Esophagus muscularis mucosa (tissue), 4 donors: ENCODE measurements at regions not wholly inside any gene's neighbourhood (a gene's known extent, or its start where the extent isn't known, plus 50 kb on each side); places are given as distances from the start of the nearest gene placed in this dataset.

ENCODE experiments used
- DNase-seq: peaks from one replicate; pipeline ENCODE4 v3.0.0-alpha.2; 2017; ENCODE audit errors: extremely low spot score
- H3K27ac ChIP-seq, 4 donors: fragments of 200-600 bp; sonication (generic); replicated peaks in 1 of 4; 1 replicate in 3 of 4; 2 replicates in 1 of 4; pipeline ENCODE4 v1.5.1; 2016 to 2019; ENCODE audit warnings: mild to moderate bottlenecking in 1 of 4
- H3K27me3 ChIP-seq, 4 donors: fragments of 200-600 bp; sonication (generic); one replicate each; pipeline versions ENCODE4 v1.5.1 to v1.6.0; 2016 to 2019
- H3K36me3 ChIP-seq, 4 donors: fragments of 200-600 bp; sonication (generic); one replicate each; pipeline ENCODE4 v1.5.1; 2016 to 2019
- H3K4me1 ChIP-seq, 4 donors: fragments of 200-600 bp; sonication (generic); one replicate each; pipeline ENCODE4 v1.5.1; 2016 to 2019
- H3K4me3 ChIP-seq, 4 donors: fragments of 200-600 bp; sonication (generic); 1 replicate in 2 of 4; 2 replicates in 2 of 4; pipeline ENCODE4 v1.5.1; 2016 to 2019; ENCODE audit warnings: mild to moderate bottlenecking in 4 of 4, moderate library complexity in 1 of 4
- H3K9me3 ChIP-seq, 4 donors: fragments of 200-600 bp; sonication (generic); 1 replicate in 3 of 4; 2 replicates in 1 of 4; pipeline ENCODE4 v1.5.1; 2016 to 2019
- EP300 ChIP-seq: sonication (generic); formaldehyde crosslinking; IDR thresholded peaks from one replicate; pipeline ENCODE4 v1.6.1; 2017; ENCODE audit warnings: antibody characterized with exemption
- POLR2A ChIP-seq: fragments of 450-650 bp; IDR thresholded peaks from one replicate; pipeline ENCODE4 v1.6.1; 2017; ENCODE audit warnings: antibody characterized with exemption, moderate library complexity, mild to moderate bottlenecking, low read depth
- POLR2AphosphoS5 ChIP-seq, 2 donors: sonication (generic); formaldehyde crosslinking; IDR thresholded peaks; one replicate each; pipeline ENCODE4 v1.6.1; 2017; ENCODE audit warnings: antibody characterized with exemption in 2 of 2
- WGBS: methylation state at CpG from one replicate; pipeline ENCODE4 v1.1.5; 2018; 5-methylcytosine and 5-hydroxymethylcytosine counted together
- intact Hi-C: fragments of 100-400 bp; cut with DNase I; formaldehyde crosslinking; loops from one replicate; pipeline ENCODE4 v1.15.1; 2023
- TF ChIP-seq, protein P1 (sequence below), 3 experiments: fragments of 200-600 bp in 2 of 3; fragments of 450-650 bp in 1 of 3; sonication (generic) in 2 of 3; IDR thresholded peaks; one replicate each; pipeline ENCODE4 v1.5.1; 2017 to 2019; ENCODE audit warnings: antibody characterized with exemption in 3 of 3, mild to moderate bottlenecking in 2 of 3, moderate library complexity in 1 of 3

GRCh38 chr10:111246136-111246535, 169.3 kb downstream of the ADRA2A start:
- Histone ChIP-seq H3K4me3 (no peak overlapping the region), H3K9me3 (peaks cover 0 to 5% (median 0%) of the 10 kb centered on the region in 4 donors), H3K27me3 (peaks cover 0 to 14% (median 0%) of the 10 kb centered on the region in 4 donors), H3K27ac (no peak overlapping the region), H3K36me3 (no peaks in the 10 kb centered on the region), H3K4me1 (no peaks in the 10 kb centered on the region)
- TF ChIP-seq, protein P1, sequence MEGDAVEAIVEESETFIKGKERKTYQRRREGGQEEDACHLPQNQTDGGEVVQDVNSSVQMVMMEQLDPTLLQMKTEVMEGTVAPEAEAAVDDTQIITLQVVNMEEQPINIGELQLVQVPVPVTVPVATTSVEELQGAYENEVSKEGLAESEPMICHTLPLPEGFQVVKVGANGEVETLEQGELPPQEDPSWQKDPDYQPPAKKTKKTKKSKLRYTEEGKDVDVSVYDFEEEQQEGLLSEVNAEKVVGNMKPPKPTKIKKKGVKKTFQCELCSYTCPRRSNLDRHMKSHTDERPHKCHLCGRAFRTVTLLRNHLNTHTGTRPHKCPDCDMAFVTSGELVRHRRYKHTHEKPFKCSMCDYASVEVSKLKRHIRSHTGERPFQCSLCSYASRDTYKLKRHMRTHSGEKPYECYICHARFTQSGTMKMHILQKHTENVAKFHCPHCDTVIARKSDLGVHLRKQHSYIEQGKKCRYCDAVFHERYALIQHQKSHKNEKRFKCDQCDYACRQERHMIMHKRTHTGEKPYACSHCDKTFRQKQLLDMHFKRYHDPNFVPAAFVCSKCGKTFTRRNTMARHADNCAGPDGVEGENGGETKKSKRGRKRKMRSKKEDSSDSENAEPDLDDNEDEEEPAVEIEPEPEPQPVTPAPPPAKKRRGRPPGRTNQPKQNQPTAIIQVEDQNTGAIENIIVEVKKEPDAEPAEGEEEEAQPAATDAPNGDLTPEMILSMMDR (IDR thresholded peaks at IDR 0.05), result no peak
- intact Hi-C loops, result no loop called here
- DNase-seq, result peak; percentile 57
- 60% methylated on average over 7 of the region's 7 CpGs for whole genome bisulfite sequencing

DNA sequence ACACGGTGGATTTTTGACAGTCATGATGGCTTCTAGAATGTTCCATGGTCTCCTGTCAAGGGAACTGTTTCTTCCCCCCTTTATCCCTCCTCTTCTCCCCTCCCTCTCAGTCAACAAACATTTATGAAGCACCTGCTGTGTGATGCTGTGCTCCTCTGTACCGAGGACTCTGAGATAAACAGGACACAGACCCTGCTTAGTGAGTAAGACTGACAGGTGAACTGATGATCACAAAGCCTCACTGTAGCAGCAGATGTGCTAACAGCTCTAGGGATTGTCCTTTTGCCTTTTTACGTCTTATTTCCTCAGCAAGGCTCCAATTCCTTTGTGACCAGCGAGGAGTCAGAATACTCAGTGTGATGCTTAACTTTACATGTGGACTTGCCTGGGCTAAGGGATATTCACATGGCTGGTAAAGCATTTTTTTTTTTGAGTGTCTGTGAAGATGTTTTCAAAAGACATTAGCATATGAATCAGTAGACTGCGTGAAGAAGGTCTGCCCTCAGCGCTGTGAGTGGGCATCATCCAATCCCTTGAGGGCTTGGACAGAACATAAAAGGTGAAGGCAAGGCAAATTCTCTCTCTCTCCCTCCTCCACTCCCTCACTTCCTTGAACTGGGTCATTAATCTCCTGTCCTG, 170.1 kb downstream of the ADRA2A start:
- peak; percentile 85 for DNase-seq
- 58% methylated on average over 6 of the region's 6 CpGs for WGBS
- TF ChIP-seq EP300, result no peak
- TF ChIP-seq POLR2A, result no peak
- no peak for TF ChIP-seq POLR2AphosphoS5 (IDR thresholded peaks at IDR 0.05)
- TF ChIP-seq, protein P1 (IDR thresholded peaks at IDR 0.05), result no peak
- H3K9me3 ChIP-seq, result peaks cover 0 to 6% (median 0%) of the 10 kb centered on the region in 4 donors
- no peaks in the 10 kb centered on the region for H3K4me1 ChIP-seq
- peaks cover 0 to 14% (median 0%) of the 10 kb centered on the region in 4 donors for H3K27me3 ChIP-seq
- H3K36me3 ChIP-seq, result no peaks in the 10 kb centered on the region
- H3K27ac ChIP-seq, result no peak overlapping the region
- no peak overlapping the region for H3K4me3 ChIP-seq
- intact Hi-C loops, result no loop called here

DNA sequence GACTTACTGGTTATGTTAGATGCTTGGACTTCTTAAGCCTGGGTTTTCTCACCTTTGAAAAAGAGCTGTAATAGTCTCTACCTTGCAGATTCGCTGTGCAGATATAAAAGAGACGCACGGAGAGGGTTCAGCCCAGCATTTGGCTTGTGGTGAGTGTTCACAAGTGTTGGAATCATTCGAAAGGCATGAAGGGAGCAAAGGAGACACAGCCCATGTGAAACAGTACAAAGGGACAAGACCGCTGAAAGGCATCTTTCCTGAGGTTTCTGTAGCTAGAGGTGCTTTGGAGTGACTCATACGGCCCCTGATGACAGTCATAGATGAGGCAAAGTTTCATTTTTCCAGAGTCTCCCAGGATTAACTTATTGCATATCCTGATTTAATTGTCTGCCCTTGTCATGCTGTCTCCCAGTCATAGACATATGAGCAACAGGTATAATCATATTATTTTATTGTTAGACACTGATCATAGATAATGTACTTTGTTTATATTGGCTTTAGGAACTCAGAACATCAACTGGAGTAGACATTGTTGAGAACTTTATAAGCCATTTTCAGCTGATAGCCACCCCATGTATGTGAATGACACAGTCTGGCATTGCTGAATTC, 171.1 kb downstream of the ADRA2A start:
- Histone ChIP-seq H3K27me3 (peaks cover 0 to 14% (median 0%) of the 10 kb centered on the region in 4 donors), H3K4me1 (no peaks in the 10 kb centered on the region), H3K36me3 (no peaks in the 10 kb centered on the region), H3K4me3 (no peak overlapping the region), H3K27ac (no peak overlapping the region), H3K9me3 (peaks cover 0 to 6% (median 0%) of the 10 kb centered on the region in 4 donors)
- 82% methylated on average over 6 of the region's 6 CpGs for WGBS
- DNase-seq, result peak; percentile 78
- no peak for TF ChIP-seq POLR2A
- no peak for TF ChIP-seq EP300
- no peak for TF ChIP-seq POLR2AphosphoS5 (IDR thresholded peaks at IDR 0.05)
- TF ChIP-seq, protein P1 (IDR thresholded peaks at IDR 0.05), result no peak
- intact Hi-C loops, result no loop called here

DNA sequence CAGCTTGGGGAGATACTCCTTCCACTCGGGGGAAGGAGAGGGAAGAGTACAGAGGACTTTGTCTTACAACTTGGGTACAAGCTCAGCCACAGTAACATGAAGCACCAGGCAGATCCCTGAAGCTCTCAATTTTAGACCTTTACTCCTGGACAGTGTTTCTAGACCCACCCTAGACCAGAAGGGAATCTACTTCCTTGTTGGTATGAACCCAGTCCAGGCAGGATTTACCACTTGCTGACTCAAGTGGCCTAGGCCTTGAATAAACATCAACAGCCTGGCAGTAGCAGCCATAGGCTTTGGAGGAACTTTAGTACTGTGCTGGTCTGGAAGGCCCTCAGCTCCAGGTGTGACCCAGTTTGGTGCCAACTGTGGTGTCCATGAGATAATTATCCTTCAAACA, 173.1 kb downstream of the ADRA2A start:
- Histone ChIP-seq H3K4me1 (no peaks in the 10 kb centered on the region), H3K9me3 (peaks cover 0 to 6% (median 0%) of the 10 kb centered on the region in 4 donors), H3K27ac (no peak overlapping the region), H3K27me3 (peaks cover 0 to 14% (median 0%) of the 10 kb centered on the region in 4 donors), H3K4me3 (no peak overlapping the region), H3K36me3 (no peaks in the 10 kb centered on the region)
- intact Hi-C loops, result no loop called here
- no peak for DNase-seq
- no CpG with 5 or more reads among the region's 1 CpG for WGBS
- TF ChIP-seq, protein P1 (IDR thresholded peaks at IDR 0.05), result no peak
